ENCODE measurements at regions not wholly inside any gene's neighbourhood (a gene's known extent, or its start where the extent isn't known, plus 50 kb on each side); places are given as distances from the start of the nearest gene placed in this dataset.

- no peak for ATAC-seq
- intact Hi-C loops (cut with DNase I): no loop called here
- DNase-seq: no peak
These were observed 198.7 kb downstream of the GPX5 start for GRCh38 chr6:28724395-28724794.

DNA sequence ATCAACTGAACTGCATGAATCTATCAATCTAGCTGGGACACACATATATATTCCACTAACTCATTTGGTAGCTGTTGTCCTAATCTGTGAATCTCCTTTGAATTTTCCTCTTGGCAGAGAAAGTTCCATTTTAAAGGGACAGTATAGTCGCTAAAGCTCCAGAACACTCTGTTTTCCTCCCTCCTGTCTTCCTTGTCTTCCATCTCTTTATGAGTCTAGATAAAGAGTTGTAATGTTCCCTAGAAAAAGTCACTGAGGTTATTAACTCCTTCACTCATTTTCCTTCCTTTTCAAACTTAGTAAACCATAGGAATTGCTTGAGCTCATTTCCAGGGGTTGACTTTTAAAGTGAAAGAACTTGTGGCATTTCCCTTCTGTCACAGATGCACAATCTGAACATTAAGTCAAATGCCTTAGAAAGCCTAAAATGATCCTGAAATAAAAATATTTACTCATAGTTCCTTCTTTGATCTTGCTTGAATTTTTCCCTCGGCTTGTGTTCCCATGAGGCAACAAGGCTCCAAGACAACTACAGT lies 198.4 kb downstream of the TRIM27 start:
- ATAC-seq (no peak), DNase-seq (no peak)
- intact Hi-C loops (cut with DNase I): no loop called here

- no peak for ATAC-seq
- intact Hi-C loops (cut with DNase I): no loop called here
- DNase-seq: no peak
These were observed 197.9 kb downstream of the TRIM27 start for GRCh38 chr6:28725890-28726348.

DNA sequence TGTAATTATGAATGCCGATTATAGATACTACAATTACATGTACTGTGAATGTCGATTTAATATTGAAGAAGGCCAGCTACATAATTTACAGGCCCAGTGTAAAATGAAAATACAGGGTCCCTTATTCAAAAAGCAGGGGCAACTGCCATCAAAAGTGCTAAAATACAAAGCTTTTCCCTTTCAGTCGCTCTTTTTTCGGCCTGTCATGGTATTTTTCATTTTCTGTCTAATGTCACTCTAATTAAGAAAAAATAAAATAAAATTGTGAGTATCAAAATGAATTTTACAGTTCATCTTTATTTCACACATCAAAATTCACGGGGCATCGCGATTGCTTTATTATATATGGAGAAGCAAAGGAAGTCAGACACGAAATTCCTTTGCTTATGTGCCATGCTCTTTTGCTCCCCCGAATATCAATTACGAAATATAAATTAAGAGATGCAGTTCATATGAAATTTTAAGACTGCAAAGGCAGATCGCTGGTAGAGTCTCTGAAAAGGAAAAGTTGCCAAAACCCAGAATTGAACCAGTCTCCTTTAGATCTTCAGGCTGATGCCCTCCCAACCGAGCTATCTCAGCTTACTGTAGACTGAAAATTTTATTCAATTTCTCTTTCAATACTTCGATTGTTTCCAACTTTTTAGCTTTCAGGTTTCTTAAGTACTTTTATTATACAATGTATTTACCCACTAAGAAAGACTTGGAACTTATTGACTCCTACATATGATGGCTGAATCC lies 197.0 kb downstream of the TRIM27 start:
- DNase-seq (no peak), ATAC-seq (no peak)
- intact Hi-C loops (cut with DNase I): no loop called here

DNA sequence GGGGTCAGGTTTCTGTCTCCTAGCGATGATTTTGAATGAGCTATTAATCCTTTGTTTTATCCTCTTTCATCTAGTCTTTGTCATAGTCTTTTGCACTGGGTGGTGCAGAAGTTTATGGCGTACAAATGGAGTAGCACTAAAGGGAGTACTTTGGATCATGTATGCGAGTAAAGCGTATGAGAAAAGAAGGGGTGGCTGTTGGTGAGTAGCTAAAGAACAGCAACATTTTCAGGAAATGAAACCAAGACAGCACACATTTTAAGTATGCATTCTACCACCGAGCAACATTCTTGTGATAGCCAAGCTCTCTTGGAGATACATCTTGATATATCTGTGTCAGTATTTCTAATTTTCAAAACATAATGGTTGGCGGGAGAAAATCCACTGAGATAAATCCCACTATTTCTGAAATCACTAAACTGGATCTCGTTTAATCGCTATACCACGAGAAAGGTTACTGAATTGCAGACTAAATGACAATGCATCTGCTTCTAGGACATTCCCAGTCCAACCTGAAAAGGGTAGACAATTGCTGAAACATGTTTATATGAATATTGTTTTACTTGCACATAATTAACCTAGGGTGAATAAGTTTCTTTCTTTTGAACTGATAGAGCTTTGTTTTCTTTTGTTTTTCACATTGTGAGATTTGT lies 196.1 kb downstream of the TRIM27 start:
- DNase-seq (no peak), ATAC-seq (no peak)
- intact Hi-C loops (cut with DNase I): no loop called here

- DNase-seq (no peak), ATAC-seq (no peak)
- intact Hi-C loops (cut with DNase I): no loop called here
These were observed 194.0 kb downstream of the TRIM27 start for GRCh38 chr6:28729501-28730402.

GRCh38 chr6:28732052-28732451 lies 191.7 kb downstream of the TRIM27 start:
- ATAC-seq (no peak), DNase-seq (no peak)
- intact Hi-C loops (cut with DNase I): no loop called here

DNA sequence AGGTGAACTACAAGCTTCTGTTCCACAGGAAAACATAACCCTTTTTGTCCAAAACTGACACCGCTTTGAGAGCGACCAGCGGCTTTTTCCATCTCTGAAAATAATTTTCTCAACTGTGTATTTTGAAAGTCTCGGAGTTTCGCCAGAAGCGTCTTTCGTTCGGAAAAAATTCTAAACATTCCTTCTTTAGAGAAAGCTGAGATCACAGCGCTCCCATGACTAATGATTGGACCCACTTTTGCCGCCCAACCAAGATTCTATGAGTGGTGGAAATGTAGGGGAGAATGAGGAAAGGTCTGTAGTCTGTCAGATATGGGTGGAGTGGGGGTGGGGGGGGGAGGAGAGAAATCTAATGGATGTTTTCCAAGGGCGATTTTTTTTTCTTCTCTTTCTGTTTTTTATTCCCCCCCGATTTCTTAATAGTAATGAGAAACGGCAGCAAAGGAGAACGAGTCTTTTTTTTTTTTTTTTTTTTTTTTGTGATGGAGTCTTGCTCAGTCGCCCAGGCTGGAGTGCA lies 189.3 kb downstream of the TRIM27 start:
- no peak for DNase-seq
- intact Hi-C loops (cut with DNase I): no loop called here
- no peak for ATAC-seq

GRCh38 chr6:28736121-28736520 lies 187.7 kb downstream of the TRIM27 start:
- DNase-seq (no peak), ATAC-seq (no peak)
- intact Hi-C loops (cut with DNase I): no loop called here

DNA sequence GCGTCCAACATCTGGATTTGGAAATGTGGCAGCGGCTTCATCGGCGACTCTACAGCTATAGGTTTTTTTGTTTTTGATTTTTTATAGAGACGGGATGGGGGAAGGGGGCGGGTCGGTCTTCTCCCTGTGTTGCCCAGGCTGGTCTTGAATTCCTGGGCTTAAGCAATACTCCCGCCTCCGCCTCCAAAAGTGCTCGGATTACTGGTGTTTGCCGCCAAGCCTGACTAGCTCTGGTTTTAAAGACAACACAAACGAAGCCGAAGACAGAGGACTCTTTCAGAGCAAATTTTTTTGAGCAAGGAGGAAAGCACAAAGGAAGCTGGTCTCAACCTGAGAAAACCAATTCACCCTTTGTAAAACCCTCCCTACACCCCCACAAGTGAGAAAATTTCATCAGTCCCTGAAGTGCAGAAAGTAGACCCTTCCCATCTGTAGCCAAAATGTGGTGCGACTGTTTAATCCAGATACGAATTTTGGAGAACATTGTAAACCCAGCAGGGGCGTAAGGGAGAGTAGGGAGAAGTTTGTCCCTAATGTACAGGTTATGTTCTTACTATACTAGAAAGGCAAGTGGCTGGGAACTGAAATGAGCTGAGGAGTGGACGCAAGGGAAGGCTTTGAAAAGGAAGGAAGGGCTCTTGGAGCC lies 185.9 kb downstream of the TRIM27 start:
- ATAC-seq (no peak), DNase-seq (no peak)
- intact Hi-C loops (cut with DNase I): no loop called here

GRCh38 chr6:28738396-28738765 lies 185.4 kb downstream of the TRIM27 start:
- intact Hi-C loops (cut with DNase I): no loop called here
- DNase-seq (no peak), ATAC-seq (no peak)

GRCh38 chr6:28741363-28741762 lies 182.4 kb downstream of the TRIM27 start:
- intact Hi-C loops (cut with DNase I): no loop called here
- no peak for ATAC-seq
- no peak for DNase-seq

GRCh38 chr6:28742668-28743270 lies 181.0 kb downstream of the TRIM27 start:
- intact Hi-C loops (cut with DNase I): no loop called here
- DNase-seq (no peak), ATAC-seq (no peak)

GRCh38 chr6:28743271-28743789 lies 180.5 kb downstream of the TRIM27 start:
- DNase-seq (no peak), ATAC-seq (no peak)
- intact Hi-C loops (cut with DNase I): no loop called here

GRCh38 chr6:28747083-28747630 lies 176.6 kb downstream of the TRIM27 start:
- ATAC-seq: no peak
- DNase-seq: no peak
- intact Hi-C loops (cut with DNase I): no loop called here

DNA sequence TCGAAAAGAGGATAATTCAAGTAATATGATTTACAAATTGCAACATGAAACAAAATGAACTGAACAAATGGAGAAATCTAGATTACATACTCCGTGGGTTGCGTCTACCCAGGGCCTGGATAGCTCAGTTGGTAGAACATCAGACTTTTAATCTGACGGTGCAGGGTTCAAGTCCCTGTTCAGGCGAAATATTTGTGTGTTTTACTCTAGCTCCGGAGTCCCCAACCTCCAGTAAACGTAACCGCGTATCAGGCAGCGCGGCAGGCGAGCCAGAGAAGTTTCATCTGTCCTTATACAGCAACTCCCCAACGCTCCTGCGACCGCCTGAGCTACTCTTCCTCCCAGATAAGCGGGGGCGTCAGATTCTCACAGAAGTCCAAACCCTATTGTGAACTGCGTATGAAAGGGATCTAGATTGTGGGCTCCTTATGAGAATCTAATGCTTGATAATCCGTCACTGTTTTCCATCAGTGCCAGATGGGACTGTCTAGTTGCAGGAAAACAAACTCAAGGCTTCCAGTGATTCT lies 176.1 kb downstream of the TRIM27 start:
- DNase-seq (no peak), ATAC-seq (no peak)
- intact Hi-C loops (cut with DNase I): no loop called here

DNA sequence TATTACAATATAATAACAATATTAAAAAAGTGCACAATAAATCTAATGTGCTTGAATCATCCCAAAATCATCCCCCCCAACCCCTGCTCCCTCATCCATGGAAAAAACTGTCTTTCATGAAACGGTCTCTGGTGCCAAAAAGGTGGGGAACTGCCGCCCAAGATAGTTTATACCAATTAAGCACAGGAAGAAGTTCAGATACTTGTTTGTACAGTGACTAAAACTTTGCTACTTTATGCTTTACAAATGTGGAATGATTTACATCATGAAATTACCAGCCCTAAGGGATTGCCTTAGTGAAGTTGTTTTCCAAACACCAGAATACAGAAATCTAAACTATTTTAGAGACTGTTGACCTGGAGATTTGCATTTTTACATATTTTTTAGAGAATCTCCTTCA lies 175.6 kb downstream of the TRIM27 start:
- ATAC-seq (no peak), DNase-seq (no peak)
- intact Hi-C loops (cut with DNase I): no loop called here

GRCh38 chr6:28750926-28751458 lies 172.8 kb downstream of the TRIM27 start:
- DNase-seq (no peak), ATAC-seq (no peak)
- intact Hi-C loops (cut with DNase I): no loop called here

Measured in left cardiac atrium (tissue), 4 donors.